Fibroblast of villous mesenchyme (primary cell): ENCODE measurements at regions not wholly inside any gene's neighbourhood (a gene's known extent, or its start where the extent isn't known, plus 50 kb on each side); places are given as distances from the start of the nearest gene placed in this dataset.

Experiments
- DNase-seq: peaks from one replicate; pipeline ENCODE4 v3.0.0-alpha.2; 2010; ENCODE audit warnings: low read depth
- H3K4me3 ChIP-seq: 2 replicates; pipeline ENCODE4 v1.5.1; 2011; ENCODE audit warnings: low read depth, mild to moderate bottlenecking, low read length
- TF ChIP-seq, protein P1 (sequence below): IDR thresholded peaks from 2 replicates; pipeline ENCODE4 v1.5.1; 2012; ENCODE audit warnings: low read depth, mild to moderate bottlenecking, low read length; ENCODE audit not compliant: insufficient read depth

GRCh38 chr5:74252044-74252443, 388.5 kb downstream of the ENC1 start:
- DNase-seq: no peak
- H3K4me3 ChIP-seq: no peak overlapping the region
- TF ChIP-seq, protein P1, sequence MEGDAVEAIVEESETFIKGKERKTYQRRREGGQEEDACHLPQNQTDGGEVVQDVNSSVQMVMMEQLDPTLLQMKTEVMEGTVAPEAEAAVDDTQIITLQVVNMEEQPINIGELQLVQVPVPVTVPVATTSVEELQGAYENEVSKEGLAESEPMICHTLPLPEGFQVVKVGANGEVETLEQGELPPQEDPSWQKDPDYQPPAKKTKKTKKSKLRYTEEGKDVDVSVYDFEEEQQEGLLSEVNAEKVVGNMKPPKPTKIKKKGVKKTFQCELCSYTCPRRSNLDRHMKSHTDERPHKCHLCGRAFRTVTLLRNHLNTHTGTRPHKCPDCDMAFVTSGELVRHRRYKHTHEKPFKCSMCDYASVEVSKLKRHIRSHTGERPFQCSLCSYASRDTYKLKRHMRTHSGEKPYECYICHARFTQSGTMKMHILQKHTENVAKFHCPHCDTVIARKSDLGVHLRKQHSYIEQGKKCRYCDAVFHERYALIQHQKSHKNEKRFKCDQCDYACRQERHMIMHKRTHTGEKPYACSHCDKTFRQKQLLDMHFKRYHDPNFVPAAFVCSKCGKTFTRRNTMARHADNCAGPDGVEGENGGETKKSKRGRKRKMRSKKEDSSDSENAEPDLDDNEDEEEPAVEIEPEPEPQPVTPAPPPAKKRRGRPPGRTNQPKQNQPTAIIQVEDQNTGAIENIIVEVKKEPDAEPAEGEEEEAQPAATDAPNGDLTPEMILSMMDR: no peak

- TF ChIP-seq, protein P1: no peak
- peak; percentile 95 for DNase-seq
- no peak overlapping the region for H3K4me3 ChIP-seq
Observed at GRCh38 chr5:74251141-74252035, 389.1 kb downstream of the ENC1 start.

DNA sequence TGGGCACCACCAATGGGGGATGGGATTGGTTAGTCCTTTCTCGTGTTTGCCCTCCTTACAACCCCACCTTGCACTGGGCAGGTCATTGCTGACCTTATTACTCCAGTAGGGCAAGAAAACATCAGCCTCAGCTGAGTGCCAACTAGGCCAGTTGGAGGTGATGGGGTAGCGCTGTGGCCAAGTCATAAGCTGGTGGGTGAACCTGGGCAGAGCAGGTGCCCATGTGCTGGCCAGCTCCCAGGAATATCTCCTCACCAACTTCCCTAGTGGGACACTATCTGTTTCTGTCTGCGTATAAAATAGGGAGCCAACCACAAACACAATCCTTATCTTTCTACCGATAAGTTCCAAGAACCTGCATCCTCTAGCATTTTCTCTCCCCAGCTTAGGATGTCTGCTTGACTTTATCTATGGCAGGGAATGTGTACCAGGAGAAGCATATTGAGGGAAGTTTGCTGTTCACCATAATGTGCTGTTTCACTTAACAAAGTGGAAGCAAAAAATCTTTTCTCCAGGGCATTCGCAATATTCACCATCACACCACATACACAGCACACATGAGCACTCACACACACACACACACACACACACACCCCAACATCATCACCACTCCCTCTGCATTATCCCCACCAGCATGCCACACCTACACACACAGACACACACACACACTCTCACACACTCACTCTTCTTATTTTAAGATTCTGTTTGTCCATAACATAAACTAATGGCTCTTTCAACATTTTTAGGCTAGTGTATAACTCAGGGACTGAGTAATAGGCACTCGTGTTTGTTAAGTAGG, 390.0 kb downstream of the ENC1 start:
- TF ChIP-seq, protein P1: no peak
- peak; percentile 16 for DNase-seq
- H3K4me3 ChIP-seq: no peak overlapping the region

- no peak overlapping the region for H3K4me3 ChIP-seq
- TF ChIP-seq, protein P1: no peak
- DNase-seq: no peak
Observed at GRCh38 chr5:74248576-74248975, 392.0 kb downstream of the ENC1 start.

GRCh38 chr5:74244406-74244805, 396.1 kb downstream of the ENC1 start:
- no peak for DNase-seq
- H3K4me3 ChIP-seq: no peak overlapping the region
- TF ChIP-seq, protein P1: no peak

DNA sequence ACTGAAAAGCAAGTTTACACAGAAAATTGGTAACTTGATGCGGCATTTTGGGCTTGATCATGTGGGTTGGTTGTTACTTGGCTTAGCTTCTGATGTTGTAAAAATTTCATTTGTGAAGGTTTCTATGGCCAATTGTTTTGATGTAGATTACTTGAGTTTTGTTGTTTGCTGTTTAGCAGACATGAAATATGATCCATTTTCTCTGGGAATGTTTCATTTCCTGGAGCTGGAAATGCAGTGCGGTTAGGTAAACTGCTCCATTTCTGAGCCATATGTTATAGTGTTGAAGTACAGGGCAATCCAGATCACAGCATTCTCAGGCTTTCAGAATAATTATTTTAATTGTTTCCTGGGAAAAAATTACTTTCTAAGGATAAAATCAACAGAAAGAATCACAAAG, 396.9 kb downstream of the ENC1 start:
- peak; percentile 79 for DNase-seq
- TF ChIP-seq, protein P1: no peak
- H3K4me3 ChIP-seq: no peak overlapping the region
